OCI-LY3 (cell line): ENCODE measurements at regions not wholly inside any gene's neighbourhood (a gene's known extent, or its start where the extent isn't known, plus 50 kb on each side); places are given as distances from the start of the nearest gene placed in this dataset.

ENCODE experiments used
- CTCF ChIP-seq: fragments of 200-600, 300-600 bp; sonication (generic); IDR thresholded peaks from 2 replicates; pipeline ENCODE4 v1.5.1; 2014; ENCODE audit warnings: antibody characterized with exemption, low read length, low read depth
- EZH2phosphoT487 ChIP-seq: fragments of 200-600 bp; shearing (Covaris generic); IDR thresholded peaks from 2 replicates; pipeline ENCODE4 v1.6.1; 2018; ENCODE audit warnings: antibody characterized with exemption, mixed run types, low read depth

- TF ChIP-seq CTCF (no peak), EZH2phosphoT487 (no peak)
Measured at GRCh38 chr7:50866343-50867033, 83.8 kb upstream of the GRB10 start.
